RWPE2 (cell line): ENCODE measurements at regions not wholly inside any gene's neighbourhood (a gene's known extent, or its start where the extent isn't known, plus 50 kb on each side); places are given as distances from the start of the nearest gene placed in this dataset.
A peak's percentile ranks its signal among the peaks of the same experiment; 100 is the strongest.

ENCODE experiments used
- ATAC-seq: fragments of 200-7000 bp; cut with Tn5 transposase; 3 replicates; pipeline ENCODE4 v1.9.1; 2021; ENCODE audit warnings: low read depth
- DNase-seq: peaks from one replicate; pipeline ENCODE4 v3.0.0-alpha.2; 2020; ENCODE audit warnings: low spot score
- H3K27ac ChIP-seq: fragments of 450-650 bp; 2 replicates; pipeline ENCODE4 v1.5.1; 2017; ENCODE audit warnings: mild to moderate bottlenecking; ENCODE audit not compliant: poor library complexity, severe bottlenecking
- H3K27me3 ChIP-seq: fragments of 250-450 bp; sonication (Bioruptor Pico); 2 replicates; pipeline ENCODE4 v1.5.1; 2021; ENCODE audit warnings: mild to moderate bottlenecking, moderate library complexity; ENCODE audit not compliant: insufficient read depth, poor library complexity, severe bottlenecking
- H3K36me3 ChIP-seq: fragments of 250-450 bp; sonication (Bioruptor Pico); 2 replicates; pipeline ENCODE4 v1.5.1; 2020; ENCODE audit warnings: low read depth, mild to moderate bottlenecking, moderate library complexity
- H3K4me1 ChIP-seq: fragments of 250-450 bp; sonication (Bioruptor Pico); 2 replicates; pipeline ENCODE4 v1.5.1; 2021; ENCODE audit warnings: mild to moderate bottlenecking, moderate library complexity; ENCODE audit not compliant: insufficient read depth, poor library complexity, severe bottlenecking
- H3K4me3 ChIP-seq: fragments of 250-450 bp; sonication (Bioruptor Pico); 2 replicates; pipeline ENCODE4 v1.5.1; 2021; ENCODE audit warnings: mild to moderate bottlenecking, moderate library complexity; ENCODE audit not compliant: severe bottlenecking
- H3K9me3 ChIP-seq: fragments of 250-450 bp; sonication (Bioruptor Pico); 2 replicates; pipeline ENCODE4 v1.5.1; 2021; ENCODE audit warnings: mild to moderate bottlenecking, moderate library complexity; ENCODE audit not compliant: severe bottlenecking
- TF ChIP-seq, protein P1 (sequence below): fragments of 450-650 bp; IDR thresholded peaks from one replicate; pipeline ENCODE4 v1.5.1; 2017; ENCODE audit warnings: mild to moderate bottlenecking, moderate library complexity; ENCODE audit not compliant: poor library complexity, severe bottlenecking

DNA sequence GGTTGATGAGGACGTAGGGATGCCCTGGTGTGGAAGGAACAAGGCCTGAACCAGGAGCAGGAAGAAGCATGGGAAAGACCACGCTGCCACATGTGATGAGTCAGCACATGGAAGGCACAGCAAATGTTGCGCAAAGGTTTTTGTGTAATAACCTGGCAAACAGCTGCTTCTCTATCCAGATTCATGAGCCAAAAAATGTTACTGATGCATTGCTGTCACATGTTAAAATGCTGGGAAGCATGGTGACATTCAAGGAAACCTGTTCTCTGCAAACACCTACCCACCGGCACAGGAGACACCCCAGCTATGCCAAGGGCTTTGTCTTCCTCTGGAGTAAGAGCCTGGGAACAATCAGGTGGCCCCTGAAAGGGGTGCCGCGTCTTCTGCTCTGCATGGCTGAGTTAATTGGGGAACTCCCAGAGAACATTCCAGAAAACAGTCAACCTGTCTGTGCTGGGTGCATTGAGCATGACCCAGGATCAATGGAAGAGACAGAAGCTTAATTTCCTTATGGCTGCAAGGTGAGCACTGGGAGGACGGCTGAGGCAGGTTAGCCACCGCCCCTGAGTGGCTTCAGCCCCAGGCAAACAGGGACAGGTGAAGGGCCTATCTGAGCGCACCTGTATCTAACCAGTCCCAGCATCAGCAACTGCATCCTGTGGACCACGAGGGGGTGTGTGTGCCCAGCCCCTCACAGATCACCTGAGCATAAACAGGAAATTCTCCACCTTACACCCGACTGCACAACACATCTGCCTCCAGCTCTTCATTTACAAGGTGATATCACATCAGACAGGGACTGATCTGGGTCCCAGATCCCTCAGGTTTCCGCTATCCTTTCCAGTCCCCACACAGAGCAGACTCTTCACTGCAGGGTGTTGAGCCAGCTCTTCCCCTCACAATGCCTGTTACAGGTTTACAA, 108.4 kb downstream of the GGTLC2 start:
- no peak overlapping the region for H3K27ac ChIP-seq
- peaks cover 5% of the 10 kb centered on the region for H3K9me3 ChIP-seq
- H3K27me3 ChIP-seq, result no peaks in the 10 kb centered on the region
- no peaks in the 10 kb centered on the region for H3K36me3 ChIP-seq
- no peak overlapping the region for H3K4me3 ChIP-seq
- DNase-seq (no peak), ATAC-seq (no peak)
- H3K4me1 ChIP-seq, result no peaks in the 10 kb centered on the region
- TF ChIP-seq, protein P1, sequence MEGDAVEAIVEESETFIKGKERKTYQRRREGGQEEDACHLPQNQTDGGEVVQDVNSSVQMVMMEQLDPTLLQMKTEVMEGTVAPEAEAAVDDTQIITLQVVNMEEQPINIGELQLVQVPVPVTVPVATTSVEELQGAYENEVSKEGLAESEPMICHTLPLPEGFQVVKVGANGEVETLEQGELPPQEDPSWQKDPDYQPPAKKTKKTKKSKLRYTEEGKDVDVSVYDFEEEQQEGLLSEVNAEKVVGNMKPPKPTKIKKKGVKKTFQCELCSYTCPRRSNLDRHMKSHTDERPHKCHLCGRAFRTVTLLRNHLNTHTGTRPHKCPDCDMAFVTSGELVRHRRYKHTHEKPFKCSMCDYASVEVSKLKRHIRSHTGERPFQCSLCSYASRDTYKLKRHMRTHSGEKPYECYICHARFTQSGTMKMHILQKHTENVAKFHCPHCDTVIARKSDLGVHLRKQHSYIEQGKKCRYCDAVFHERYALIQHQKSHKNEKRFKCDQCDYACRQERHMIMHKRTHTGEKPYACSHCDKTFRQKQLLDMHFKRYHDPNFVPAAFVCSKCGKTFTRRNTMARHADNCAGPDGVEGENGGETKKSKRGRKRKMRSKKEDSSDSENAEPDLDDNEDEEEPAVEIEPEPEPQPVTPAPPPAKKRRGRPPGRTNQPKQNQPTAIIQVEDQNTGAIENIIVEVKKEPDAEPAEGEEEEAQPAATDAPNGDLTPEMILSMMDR, result no peak

DNA sequence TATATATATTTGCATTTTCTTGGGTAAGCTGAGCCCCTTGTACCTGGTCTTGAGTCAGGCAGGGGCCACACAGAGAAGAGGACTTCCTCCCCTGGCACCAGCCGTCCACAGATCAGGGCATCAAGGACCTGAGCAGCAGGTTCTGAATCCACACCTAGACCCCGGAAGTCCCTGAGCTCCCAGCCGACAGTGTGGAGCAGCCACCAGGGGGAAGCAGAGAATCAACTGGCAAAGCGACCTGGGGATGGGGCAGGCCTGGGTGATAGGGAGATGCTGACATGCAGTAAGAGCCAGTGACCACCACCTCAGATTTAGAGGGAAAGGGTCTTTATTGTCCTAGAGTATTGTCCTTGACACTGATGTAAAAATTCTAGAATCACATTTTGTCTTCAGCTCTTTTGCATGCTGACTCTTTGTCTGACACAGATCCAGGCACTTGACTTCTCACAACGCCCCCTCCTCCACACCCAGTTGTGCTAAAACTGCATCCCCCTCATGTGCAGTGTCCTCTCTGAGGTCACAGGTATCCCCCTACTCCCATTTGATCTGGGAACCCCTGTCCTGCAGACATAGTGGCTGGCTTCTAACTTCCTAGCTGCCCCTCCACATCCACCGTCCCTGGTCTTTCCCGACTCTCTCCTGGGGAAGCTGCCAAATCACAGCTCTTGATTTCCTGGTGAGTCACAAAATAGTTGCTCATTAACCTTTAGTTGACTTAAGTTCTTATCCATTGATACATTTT, 109.3 kb downstream of the GGTLC2 start:
- no peak overlapping the region for H3K4me3 ChIP-seq

DNA sequence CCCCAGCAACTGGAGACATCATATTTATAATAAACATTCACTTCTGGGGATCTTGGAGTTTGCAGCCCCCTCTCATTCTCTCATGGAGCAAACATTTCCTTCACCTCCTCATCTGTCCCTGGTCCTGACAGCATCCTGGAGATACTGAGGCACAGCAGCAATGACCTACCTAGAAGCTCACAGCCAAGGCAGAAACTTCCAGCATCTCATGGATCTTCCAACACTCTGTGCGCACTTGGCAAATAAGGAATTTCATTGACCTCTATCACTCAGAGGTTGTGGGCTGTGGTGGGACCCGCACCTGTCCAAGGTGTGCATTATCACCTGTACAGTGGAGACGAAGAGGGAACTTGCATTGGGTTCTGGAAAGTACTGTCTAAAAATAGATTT, 109.8 kb downstream of the GGTLC2 start:
- Histone ChIP-seq H3K9me3 (peaks cover 3% of the 10 kb centered on the region), H3K27me3 (no peaks in the 10 kb centered on the region), H3K4me3 (no peak overlapping the region), H3K36me3 (no peaks in the 10 kb centered on the region), H3K4me1 (no peaks in the 10 kb centered on the region), H3K27ac (no peak overlapping the region)
- DNase-seq (no peak), ATAC-seq (no peak)
- TF ChIP-seq, protein P1, result no peak

More for the DNA sequence above, 109.3 kb downstream of the GGTLC2 start:
- no peak overlapping the region for H3K27ac ChIP-seq
- peaks cover 5% of the 10 kb centered on the region for H3K9me3 ChIP-seq
- H3K27me3 ChIP-seq, result no peaks in the 10 kb centered on the region
- H3K36me3 ChIP-seq, result no peaks in the 10 kb centered on the region
- DNase-seq, result no peak
- H3K4me1 ChIP-seq, result no peaks in the 10 kb centered on the region
- peak; percentile 86 for ATAC-seq
- TF ChIP-seq, protein P1, result peak; percentile 53

DNA sequence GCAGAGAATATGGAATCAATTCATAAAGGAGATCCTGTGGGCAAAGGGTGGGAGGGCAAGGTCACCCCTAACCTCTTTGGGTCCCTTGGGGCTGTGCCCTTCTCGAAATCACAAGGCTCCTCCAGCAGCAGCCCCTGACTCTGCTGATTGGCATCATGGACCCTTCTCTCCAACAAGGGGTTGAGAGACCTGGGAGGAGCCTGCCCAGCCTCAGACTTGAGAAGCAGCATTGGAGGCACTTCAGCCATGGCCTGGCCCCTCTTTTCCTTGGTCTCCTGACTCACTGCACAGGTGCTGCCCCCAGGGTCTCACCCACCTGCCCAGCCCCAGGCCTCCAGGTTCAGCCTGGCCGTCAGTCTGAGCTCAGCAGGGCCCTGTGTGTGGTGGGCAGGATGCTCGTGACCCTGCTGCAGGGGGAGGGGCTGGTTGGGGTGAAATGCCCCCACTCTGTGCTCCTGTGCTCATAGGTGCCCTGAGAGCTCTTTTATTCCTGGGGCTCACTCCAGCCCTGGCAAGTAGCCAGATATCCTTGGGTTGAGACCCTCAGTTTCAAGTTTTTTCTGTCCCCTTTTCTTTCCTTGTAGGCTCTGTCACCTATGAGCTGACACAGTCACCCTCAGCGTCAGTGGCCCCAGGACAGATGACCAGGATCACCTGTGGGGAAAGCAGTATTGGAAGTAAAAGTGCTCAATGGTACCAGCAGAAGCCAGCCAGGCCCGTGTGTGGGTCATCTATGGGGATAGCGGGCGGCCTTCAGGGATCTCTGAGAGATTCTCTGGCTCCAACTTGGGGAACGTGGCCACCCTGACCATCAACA, 110.8 kb downstream of the GGTLC2 start:
- TF ChIP-seq, protein P1, result no peak
- H3K36me3 ChIP-seq, result no peaks in the 10 kb centered on the region
- H3K9me3 ChIP-seq, result peaks cover 3% of the 10 kb centered on the region
- ATAC-seq (no peak), DNase-seq (no peak)
- H3K4me3 ChIP-seq, result no peak overlapping the region
- no peaks in the 10 kb centered on the region for H3K4me1 ChIP-seq
- no peak overlapping the region for H3K27ac ChIP-seq
- no peaks in the 10 kb centered on the region for H3K27me3 ChIP-seq
